HG03066 (cell line): ENCODE measurements at regions not wholly inside any gene's neighbourhood (a gene's known extent, or its start where the extent isn't known, plus 50 kb on each side); places are given as distances from the start of the nearest gene placed in this dataset.

Source experiments
- ATAC-seq: cut with Tn5 transposase; IDR thresholded peaks from one replicate; pipeline ENCODE4 v1.9.1; 2021; ENCODE audit warnings: low read depth; ENCODE audit not compliant: unreplicated experiment

DNA sequence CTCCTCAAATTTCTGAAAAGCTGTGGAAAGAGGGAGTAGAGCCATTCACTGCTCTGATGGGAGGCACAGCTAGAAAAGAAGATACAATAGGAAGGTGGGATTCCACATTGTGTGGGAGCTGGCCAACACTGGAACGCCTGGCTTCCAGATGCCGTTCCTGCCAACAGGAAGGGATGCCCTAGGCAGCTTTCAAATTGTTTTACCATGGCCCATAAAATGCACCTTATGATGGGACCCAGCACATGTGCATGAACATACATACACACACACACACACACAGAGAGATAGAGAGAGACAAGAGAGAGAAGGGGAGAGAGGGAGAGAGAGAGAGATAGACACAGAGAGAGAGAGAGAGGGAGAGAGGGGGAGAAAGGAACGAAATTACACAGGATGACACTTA lies 86.1 kb upstream of the BZW1 start:
- no peak for ATAC-seq

DNA sequence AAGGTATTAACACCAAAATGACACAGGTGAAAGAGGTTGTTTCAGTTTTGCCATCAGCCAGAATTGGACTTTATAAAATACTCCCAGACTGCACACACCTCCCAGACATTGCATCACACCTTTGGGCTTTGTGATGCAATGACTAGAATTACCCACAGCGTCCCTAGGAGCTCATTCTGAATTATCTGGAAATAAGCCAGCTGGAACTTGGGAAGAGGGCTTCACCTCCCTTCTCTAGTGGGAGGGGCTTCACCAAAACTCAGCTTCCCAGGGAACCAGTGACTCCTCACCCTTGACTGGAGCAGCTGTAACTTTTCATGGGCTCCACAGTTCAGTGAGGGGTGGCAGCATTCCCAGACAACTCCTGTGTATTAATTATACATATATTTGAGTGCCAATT lies 83.1 kb upstream of the BZW1 start:
- no peak for ATAC-seq

DNA sequence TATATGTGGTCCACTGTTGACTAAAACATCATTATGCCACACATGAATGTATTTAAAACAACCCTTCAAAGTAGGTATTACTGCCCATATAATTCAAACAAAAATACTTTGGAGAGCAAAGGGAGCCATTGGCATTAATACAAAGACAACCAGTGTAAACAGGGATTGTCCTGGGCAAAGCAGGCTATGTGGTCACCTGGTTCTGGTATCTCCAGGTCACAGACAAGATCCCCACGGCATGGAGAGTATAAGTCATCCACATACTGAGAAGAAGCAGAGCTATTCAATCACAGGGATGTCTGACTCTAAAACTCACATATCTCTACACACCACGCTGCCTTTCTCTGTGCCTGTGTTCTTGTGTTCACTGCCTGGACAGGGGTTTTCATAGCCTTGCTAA lies 81.4 kb upstream of the BZW1 start:
- ATAC-seq, result no peak

DNA sequence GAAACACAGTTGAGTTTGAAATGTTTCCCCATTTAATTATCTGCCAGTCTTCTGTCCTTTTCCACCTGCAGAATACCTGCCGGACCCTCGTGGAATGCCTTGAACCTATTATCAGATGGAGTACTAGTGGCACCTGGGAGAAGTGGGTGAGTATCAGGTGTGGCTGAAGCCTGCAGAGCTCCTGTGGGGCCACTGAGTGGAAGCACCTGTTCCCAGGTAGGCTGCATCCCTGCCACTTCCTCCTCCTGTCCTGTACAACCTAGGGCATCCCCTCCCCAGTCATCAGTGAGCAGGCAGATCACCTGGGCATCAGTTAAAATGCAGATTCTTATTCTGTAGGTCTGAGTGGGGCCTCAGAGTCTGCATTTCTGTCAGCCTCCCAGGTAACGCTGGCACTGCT lies 80.8 kb upstream of the BZW1 start:
- no peak for ATAC-seq

DNA sequence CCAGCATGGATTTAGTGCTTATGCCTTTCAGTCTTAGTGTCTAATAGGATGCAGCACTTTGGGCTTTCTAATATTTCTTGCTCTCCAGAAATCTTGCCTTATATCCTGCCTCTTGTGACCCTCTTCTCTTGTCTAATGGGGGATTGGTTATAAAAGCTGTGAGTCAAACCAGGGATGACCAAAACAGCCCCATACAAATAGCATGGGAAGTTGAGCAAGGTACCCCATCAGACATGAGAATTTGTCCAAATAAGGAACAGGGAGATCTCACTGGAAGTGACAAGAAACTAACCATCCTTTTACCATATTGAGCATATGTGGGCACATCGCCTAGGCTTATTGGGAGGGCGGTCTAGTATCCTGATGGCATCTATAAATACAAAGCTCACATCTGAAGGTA lies 78.8 kb upstream of the BZW1 start:
- ATAC-seq, result no peak

DNA sequence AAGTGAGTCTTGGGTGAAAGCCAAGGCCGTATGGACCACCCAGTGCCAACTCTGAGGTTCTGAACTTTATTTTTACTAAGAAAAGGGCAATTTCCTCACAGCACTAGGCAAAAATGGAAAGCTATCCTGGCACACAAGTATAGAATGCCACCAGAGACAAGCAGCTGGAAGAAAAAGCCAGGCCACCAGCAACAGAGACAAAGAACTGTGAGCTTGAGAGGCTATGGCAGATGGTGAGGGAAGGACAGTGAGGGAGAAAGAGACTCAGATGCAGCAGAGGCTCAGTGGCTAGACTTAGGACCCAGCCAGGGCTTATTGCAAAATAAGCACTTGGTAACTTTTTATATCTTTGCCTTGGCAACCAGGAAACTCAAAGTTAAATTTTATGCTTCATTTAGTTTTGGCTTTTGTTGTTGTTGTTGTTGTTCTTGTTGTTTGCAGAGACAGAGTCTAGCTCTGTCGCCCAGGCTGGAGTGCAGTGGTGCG lies 78.0 kb upstream of the BZW1 start:
- ATAC-seq, result no peak

DNA sequence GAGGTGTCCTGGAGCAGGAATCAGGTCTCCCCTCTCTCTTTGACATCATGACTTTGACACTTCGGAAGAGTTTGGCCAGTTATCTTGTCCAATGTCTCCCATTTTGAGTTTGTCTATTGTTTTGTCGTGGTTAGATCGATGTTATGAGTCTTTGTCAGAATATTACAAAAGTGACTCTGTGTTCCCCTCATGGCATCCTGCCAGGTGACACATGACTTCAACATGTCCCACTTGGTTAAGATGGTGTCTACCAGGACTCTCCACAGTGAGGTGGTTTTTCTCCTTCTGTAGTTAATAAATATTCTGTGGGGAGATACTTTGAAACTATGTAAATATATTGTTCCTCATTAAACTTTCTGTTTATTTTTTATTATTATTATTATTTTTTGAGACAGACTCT lies 76.6 kb upstream of the BZW1 start:
- no peak for ATAC-seq

DNA sequence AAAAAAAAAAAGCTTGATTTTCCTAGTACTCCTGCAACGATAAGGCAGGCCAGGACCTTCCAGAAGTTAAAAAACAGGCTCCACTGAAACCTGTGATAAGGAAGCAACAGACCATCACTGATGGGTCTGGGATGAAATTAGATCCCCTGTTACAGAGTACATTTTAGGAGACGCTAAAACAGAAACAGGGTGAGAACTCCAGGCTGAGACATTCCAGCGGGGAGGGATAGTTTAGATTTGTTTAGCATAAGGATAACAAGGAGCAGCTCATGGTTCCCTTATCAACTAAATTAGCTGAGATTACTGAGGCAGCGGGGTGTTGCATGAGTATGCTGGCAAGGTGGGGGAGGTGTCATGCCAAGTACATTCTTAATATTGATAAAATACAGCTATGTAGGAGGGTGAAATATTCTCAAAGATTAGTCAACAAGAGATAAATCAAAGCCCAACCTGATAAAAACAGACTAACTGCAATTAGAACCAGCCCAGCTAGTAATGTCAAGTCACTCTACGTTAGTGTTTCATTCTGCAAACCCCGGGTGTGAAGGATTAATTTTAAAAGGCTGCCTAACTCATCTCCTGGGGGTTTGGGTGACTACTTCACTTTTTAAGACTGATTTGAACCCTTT lies 75.0 kb upstream of the BZW1 start:
- ATAC-seq, result no peak

DNA sequence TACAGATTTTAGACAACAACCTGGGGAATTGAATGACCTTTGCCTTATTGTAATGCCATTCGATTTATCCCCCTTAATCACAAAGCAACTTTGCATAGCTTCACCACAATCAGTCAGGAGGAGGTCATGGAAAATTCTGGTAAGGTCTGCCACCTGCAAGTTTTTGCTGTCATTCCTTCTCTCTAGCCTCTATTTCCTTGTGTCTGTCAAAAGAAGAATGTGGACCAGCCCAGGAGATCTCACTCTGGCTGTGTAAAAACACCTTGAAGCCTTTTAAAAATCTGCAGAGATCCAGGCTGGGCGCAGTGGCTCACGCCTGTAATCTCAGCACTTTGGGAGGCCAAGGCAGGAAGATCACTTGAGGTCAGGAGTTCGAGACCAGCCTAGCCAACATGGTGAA lies 74.1 kb upstream of the BZW1 start:
- ATAC-seq, result no peak

DNA sequence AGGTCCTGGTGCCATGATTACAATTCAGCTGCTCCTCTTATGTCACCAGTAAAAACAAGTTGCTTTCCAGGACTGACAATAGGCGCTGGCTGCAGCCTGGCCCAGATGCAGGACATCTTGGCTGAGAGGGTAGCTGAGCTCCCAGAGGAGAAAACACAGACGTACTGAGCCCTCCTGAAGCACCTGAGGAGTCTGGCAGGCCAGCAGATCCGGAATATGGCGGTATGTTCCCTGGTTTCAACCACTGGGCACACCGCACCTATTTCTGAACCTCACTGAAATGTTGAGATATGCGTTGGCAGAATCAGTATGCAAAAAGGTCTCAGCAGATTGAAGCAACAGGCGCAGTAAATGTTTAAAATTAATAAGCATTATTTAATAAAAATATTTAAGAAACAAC lies 73.1 kb upstream of the BZW1 start:
- no peak for ATAC-seq

DNA sequence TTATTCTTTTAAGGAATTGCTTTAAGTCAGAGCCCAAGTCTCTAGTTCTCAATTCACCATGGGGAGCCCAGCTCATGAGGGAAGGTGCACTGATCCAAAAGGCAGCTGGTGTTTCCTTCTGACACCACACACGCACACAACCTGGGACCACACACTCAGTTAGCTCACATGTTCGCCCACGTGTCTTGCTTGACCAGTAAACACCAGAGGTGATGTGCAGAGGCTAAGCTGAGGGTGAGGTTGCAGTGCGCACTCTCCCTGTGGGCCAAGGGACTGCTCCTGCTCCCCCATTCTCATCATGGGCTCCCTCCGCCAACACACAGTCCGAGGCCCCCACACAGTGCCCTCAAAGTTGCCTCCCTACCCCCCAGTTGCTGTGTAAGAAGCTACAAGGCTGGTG lies 70.8 kb upstream of the BZW1 start:
- ATAC-seq, result no peak

DNA sequence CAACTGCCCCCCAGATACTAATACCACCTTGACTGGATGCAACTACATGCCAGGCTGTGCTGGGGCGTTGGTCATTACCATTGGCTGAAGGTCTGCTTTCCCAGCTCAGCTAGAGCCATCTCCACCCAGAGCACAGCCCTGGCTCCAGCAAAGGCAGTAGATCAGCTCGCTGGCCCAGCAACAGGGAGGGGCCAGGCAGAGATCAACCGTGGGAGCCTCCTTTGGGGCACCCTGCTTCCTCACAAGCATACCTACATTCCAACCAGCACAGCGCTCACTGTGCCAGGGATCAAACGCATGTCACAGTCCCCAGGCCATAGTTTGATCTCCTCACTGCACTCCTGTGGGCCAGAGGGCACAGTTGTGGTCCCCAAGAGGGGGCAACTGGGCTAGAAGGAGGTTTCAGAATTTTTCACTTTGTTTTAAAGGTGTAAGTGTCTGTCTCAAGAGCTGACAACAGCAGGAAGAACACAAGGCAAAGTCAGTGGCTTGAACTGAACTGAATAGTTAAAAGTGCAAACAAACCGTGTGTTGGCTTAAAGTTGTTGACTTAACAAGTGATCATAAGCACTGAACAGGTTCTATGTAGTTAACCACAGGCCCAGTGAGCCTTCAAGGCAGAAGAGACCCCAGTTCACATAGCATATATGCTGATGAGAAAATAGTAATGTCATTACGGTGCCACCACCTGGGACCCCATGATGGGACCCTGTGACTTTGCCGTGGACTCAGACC lies 70.1 kb upstream of the BZW1 start:
- ATAC-seq, result no peak

DNA sequence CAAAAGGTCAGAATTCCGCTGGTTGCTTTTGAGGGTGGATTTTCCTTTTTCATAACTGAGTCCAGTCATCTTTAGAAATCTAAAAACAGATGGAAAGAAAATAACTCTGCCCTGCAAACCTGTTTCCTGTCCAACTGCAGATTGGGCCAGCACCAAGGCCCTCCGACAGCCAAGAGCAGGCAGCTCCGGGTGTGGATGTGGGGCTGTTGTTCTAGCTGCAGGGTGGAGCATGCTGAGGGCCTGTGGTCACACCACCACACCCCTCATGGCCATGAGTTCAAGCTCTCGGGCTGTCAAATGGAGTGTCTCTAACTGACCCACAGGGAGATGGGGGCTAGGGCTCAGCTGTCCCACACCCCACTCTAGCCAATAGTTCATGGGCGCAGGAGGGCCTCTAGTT lies 69.3 kb upstream of the BZW1 start:
- ATAC-seq, result no peak

DNA sequence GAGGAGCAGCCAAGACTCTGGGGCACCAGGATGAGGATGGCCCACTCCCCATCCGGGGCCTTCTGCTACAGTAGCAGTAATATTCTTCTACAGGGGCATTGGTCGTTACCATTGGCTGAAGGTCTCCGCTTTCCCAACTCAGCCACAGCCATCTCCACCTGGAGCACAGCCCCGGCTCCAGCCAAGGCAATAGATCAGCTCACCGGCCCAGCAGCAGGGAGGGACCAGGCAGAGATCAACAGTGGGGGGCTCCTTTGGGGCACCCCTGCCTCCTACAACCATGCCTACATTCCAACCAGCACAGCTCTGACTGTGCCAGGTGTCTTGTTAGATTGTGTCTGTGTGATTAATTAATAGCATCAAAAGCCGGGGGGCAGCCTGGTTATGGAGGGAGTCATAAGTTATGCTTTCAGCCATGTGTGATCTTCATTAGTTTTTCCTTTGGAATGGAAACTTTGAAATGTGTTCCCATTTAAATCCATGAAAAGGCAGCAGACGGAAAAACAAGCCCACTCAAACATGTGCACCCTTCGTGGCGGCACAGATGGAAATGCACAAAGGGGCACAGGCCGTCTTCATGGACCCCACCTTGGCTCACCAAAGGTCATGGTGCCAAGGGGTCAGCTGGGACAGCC lies 68.6 kb upstream of the BZW1 start:
- no peak for ATAC-seq

DNA sequence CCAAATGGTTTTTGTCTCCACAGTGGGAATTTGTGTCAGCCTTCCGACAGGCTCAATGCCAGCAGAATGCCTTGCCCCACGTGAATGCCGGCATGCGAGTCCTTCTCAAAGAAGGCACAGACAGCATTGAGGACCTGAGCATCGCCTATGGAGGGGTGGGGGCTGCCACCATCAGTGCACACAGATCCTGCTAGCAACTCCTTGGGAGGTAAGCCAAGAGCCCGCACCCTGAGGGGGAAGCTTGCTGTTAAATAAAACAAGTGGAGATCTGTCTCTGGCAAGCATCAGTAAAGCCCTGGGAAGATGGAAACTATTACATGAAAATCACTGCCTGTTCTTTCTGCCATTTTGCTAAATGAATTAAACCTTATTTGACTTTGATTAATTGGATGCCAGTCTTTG lies 67.5 kb upstream of the BZW1 start:
- ATAC-seq, result no peak

DNA sequence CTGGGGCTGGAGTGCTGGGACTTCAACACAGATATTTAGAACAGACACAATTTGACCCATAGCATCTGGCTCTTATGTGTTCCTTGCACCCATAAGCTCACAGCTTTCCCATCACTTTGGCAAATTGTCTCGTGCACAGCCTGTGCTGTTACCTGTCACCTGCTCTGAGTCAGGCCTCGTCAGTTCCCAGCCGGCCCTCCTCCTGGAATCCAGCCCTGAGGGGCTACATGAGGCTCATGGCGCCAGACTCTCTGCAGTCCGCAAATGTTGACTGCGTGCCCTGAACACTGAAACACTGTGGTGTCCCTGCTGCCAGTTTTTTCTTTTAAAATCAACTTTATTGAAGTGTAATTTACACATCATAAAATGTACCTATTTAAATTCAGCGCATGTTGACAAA lies 65.4 kb upstream of the BZW1 start:
- no peak for ATAC-seq

DNA sequence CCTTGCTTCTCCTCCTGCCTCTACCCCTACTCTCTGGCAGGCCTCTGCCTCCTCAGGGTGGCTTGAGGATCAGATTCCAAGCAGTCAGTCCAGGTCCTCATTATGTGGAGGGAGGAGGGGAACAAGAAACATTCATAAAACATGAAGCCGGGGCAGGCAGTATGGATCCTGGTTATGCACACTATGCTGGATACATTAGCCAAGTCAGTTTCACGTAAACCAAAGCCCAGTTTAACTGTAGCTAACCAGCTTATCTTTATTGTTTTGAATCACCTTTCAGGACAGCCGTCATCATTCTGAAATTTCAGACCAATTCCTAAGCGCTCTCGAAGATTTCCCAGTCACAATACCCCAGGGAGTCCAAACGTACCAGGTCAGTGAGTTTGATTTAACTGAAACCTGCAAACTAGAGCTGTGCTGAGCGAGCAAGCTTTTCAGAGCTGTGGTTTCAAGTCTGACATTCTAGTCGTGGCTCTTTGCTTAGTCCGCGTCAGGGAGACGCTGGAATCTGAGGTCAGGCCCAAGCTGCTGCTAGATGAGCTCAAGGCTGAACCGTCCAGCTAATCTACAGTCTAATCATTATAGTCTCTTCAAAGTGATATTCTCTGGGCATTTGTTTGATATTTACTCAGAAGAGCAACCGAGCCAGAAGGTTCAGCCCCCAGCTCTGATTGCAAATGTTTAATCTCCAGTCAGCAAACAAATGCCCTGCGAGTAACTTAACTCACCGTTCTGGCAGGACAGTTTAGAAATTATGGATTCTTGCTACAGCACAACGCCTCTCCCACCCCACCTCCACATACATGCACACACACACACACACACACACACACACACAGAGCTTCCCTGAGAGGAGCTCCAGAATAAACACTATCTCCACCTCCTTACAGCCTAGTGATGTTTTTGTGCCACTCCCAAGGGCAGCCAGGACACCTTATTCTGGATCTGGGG lies 63.8 kb upstream of the BZW1 start:
- no peak for ATAC-seq

DNA sequence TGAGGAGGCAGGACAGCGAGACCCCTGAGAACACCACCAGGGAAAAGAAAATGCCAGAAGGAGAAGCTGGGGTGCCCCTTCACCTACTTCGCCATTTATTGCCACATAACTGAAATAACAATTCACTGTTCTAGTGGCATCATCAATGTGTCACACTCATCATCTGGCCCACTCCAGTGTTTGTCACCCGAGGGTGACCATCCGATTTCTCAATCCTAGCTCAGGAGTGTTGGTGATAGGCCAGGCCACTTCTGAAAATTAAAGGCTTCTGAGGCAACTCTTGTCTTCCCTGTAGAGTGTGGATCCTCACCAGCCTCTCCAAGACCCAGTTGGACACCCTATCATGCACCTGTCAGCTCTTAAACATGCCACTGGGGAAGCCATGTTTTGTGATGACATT lies 62.9 kb upstream of the BZW1 start:
- ATAC-seq, result no peak

DNA sequence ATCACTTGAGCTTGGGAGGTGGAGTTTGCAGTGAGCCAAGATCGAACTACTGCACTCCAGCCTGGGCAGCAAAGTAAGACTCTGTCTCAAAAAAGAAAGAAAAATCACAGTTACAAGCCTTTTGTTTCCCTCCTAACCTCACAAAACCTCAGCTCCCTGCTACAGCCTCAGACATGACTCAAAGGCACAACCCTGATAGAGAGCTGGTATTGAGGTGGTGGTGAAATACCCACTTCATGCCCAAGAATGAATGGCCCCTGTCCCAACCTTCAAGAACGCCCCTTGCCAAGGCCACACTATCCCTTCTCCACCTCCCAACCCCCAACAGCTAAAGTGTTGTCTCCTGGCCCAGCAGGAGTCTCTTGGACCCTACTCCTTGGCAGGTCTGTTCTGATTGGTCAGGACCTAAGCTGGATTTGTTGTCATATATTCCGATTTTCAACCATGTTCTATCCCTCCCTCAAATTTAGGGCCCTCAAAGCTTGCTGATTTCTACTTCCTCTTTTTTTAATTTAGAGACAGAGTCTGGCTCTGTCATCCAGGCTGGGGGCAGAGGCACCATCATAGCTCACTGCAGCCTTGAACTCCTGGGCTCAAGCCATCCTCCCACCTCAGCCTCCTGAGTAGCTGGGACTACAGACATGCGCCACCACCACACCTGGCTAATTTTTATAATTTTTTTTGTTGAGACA lies 61.9 kb upstream of the BZW1 start:
- ATAC-seq, result no peak

DNA sequence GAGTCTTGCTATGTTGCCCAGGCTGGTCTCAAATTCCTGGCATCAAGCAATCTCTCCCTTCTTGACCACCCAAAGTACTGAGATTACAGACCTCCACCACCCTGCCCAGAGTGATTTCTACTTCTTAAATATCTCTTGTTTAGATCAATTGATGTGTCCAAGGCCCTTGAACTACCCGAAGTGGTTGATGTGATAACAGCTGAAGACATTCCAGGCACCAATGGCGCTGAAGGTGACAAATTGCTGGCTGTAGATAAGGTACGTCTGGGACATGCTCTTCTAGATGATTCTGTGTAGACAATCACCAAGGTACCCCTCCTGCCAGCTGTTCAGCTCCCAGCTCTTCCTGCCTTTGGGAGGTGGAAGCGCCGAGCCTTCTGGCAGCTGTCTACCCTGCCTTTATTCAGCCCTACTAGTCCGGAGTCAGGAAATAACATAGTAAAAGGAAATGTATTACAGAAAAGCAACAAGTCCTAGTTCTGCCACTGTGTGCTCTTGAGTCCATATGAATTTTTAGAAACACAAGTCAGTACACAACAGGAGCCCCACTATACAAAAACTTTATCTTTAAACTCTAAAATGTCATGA lies 61.3 kb upstream of the BZW1 start:
- no peak for ATAC-seq
